Body of pancreas (tissue), 4 donors: ENCODE measurements at regions not wholly inside any gene's neighbourhood (a gene's known extent, or its start where the extent isn't known, plus 50 kb on each side); places are given as distances from the start of the nearest gene placed in this dataset.

Experiments used
- ATAC-seq: fragments of 150-250 bp; one replicate; pipeline ENCODE4 v1.9.1; 2016
- DNase-seq, 4 donors: peaks; one replicate each; pipeline ENCODE4 v3.0.0-alpha.2; 2019
- H3K27ac ChIP-seq, 4 donors: fragments of 200-600 bp; sonication (generic); 1 replicate in 3 of 4; 2 replicates in 1 of 4; pipeline versions ENCODE4 v1.5.1 to v1.6.1; 2016 to 2019; ENCODE audit warnings: mild to moderate bottlenecking in 1 of 4, mixed read lengths in 1 of 4, moderate library complexity in 1 of 4
- H3K27me3 ChIP-seq, 2 donors: fragments of 200-600 bp; sonication (generic); one replicate each; pipeline ENCODE4 v1.6.0; 2016; ENCODE audit warnings: mild to moderate bottlenecking in 1 of 2
- H3K36me3 ChIP-seq, 2 donors: fragments of 200-600 bp; sonication (generic); replicated peaks in 1 of 2; 2 replicates each; pipeline ENCODE4 v1.5.1; 2016; ENCODE audit warnings: low read depth in 2 of 2; ENCODE audit not compliant: insufficient read depth in 1 of 2
- H3K4me1 ChIP-seq: fragments of 200-600 bp; sonication (generic); one replicate; pipeline ENCODE4 v1.6.0; 2016
- H3K4me3 ChIP-seq, 2 donors: fragments of 200-600 bp; sonication (generic); 1 replicate in 1 of 2; 2 replicates in 1 of 2; pipeline ENCODE4 v1.5.1; 2016 to 2019
- H3K9me3 ChIP-seq, 3 donors: fragments of 200-600 bp; sonication (generic); 1 replicate in 2 of 3; 2 replicates in 1 of 3; pipeline ENCODE4 v1.5.1; 2016
- CTCF ChIP-seq, 7 experiments: fragments of 450-650 bp in 4 of 7; fragments of 200-600 bp in 3 of 7; sonication (generic) in 3 of 7; IDR thresholded peaks; one replicate each; pipeline ENCODE4 v1.5.1; 2016 to 2019; ENCODE audit warnings: antibody characterized with exemption in 7 of 7
- POLR2A ChIP-seq, 3 donors: fragments of 450-650 bp; IDR thresholded peaks; one replicate each; pipeline ENCODE4 v1.6.1; 2016; ENCODE audit warnings: antibody characterized with exemption in 3 of 3, mild to moderate bottlenecking in 2 of 3
- WGBS, 2 donors: methylation state at CpG; one replicate each; pipeline ENCODE4 v1.1.5; 2017; 5-methylcytosine and 5-hydroxymethylcytosine counted together
- intact Hi-C: fragments of 100-400 bp; cut with DNase I; formaldehyde crosslinking; loops from one replicate; pipeline ENCODE4 v1.15.1; 2023

GRCh38 chr2:204089105-204089504, 152.5 kb downstream of the ICOS start:
- 87 to 88% methylated on average over 2 of the region's 2 CpGs for WGBS, 2 donors
- Histone ChIP-seq H3K4me1 (no peaks in the 10 kb centered on the region), H3K27me3 (no peaks in the 10 kb centered on the region), H3K36me3 (no peaks in the 10 kb centered on the region), H3K4me3 (no peak overlapping the region), H3K27ac (no peak overlapping the region), H3K9me3 (peaks cover 0 to 6% (median 0%) of the 10 kb centered on the region in 3 donors)
- DNase-seq (no peak), ATAC-seq (no peak)
- intact Hi-C loops, result no loop called here
- TF ChIP-seq CTCF (IDR thresholded peaks at IDR 0.05) (no peak), POLR2A (IDR thresholded peaks at IDR 0.05) (no peak)

GRCh38 chr2:204089574-204089973, 153.0 kb downstream of the ICOS start:
- H3K27me3 ChIP-seq, result no peaks in the 10 kb centered on the region
- H3K9me3 ChIP-seq, result peaks cover 0 to 7% (median 0%) of the 10 kb centered on the region in 3 donors
- DNase-seq, result no peak
- intact Hi-C loops, result no loop called here
- TF ChIP-seq CTCF (IDR thresholded peaks at IDR 0.05) (no peak), POLR2A (IDR thresholded peaks at IDR 0.05) (no peak)
- no peaks in the 10 kb centered on the region for H3K36me3 ChIP-seq
- ATAC-seq, result no peak
- WGBS, 2 donors, result 57 to 72% methylated on average over 4 of the region's 4 CpGs
- H3K4me1 ChIP-seq, result no peaks in the 10 kb centered on the region
- H3K27ac ChIP-seq, result no peak overlapping the region
- no peak overlapping the region for H3K4me3 ChIP-seq

GRCh38 chr2:204090021-204090420, 153.5 kb downstream of the ICOS start:
- intact Hi-C loops, result no loop called here
- Histone ChIP-seq H3K27ac (no peak overlapping the region), H3K27me3 (no peaks in the 10 kb centered on the region), H3K4me1 (no peaks in the 10 kb centered on the region), H3K4me3 (no peak overlapping the region), H3K9me3 (peaks cover 0 to 7% (median 0%) of the 10 kb centered on the region in 3 donors), H3K36me3 (no peaks in the 10 kb centered on the region)
- no peak for DNase-seq
- no peak for TF ChIP-seq CTCF (IDR thresholded peaks at IDR 0.05)
- 40 to 59% methylated on average over 3 of the region's 3 CpGs for WGBS, 2 donors
- ATAC-seq, result no peak

- no peak overlapping the region for H3K27ac ChIP-seq
- no peaks in the 10 kb centered on the region for H3K27me3 ChIP-seq
- no peak overlapping the region for H3K4me3 ChIP-seq
- H3K4me1 ChIP-seq, result no peaks in the 10 kb centered on the region
- H3K36me3 ChIP-seq, result no peaks in the 10 kb centered on the region
- no peak for TF ChIP-seq CTCF (IDR thresholded peaks at IDR 0.05)
- TF ChIP-seq POLR2A (IDR thresholded peaks at IDR 0.05), result no peak
- DNase-seq (no peak), ATAC-seq (no peak)
- H3K9me3 ChIP-seq, result no peaks in the 10 kb centered on the region
- intact Hi-C loops, result no loop called here
- WGBS, 2 donors, result 82 to 86% methylated on average over 4 of the region's 4 CpGs
Measured at GRCh38 chr2:204104811-204105210, 168.2 kb downstream of the ICOS start.

GRCh38 chr2:204108330-204108751, 171.8 kb downstream of the ICOS start:
- DNase-seq, result no peak
- no peak for ATAC-seq
- 36 to 42% methylated on average over 3 of the region's 3 CpGs for WGBS, 2 donors
- no peaks in the 10 kb centered on the region for H3K9me3 ChIP-seq
- TF ChIP-seq CTCF (IDR thresholded peaks at IDR 0.05) (no peak), POLR2A (IDR thresholded peaks at IDR 0.05) (no peak)
- H3K4me3 ChIP-seq, result no peak overlapping the region
- no peak overlapping the region for H3K27ac ChIP-seq
- H3K4me1 ChIP-seq, result no peaks in the 10 kb centered on the region
- H3K36me3 ChIP-seq, result no peaks in the 10 kb centered on the region
- intact Hi-C loops, result no loop called here
- H3K27me3 ChIP-seq, result no peaks in the 10 kb centered on the region
